ENCODE measurements at regions not wholly inside any gene's neighbourhood (a gene's known extent, or its start where the extent isn't known, plus 50 kb on each side); places are given as distances from the start of the nearest gene placed in this dataset.

DNA sequence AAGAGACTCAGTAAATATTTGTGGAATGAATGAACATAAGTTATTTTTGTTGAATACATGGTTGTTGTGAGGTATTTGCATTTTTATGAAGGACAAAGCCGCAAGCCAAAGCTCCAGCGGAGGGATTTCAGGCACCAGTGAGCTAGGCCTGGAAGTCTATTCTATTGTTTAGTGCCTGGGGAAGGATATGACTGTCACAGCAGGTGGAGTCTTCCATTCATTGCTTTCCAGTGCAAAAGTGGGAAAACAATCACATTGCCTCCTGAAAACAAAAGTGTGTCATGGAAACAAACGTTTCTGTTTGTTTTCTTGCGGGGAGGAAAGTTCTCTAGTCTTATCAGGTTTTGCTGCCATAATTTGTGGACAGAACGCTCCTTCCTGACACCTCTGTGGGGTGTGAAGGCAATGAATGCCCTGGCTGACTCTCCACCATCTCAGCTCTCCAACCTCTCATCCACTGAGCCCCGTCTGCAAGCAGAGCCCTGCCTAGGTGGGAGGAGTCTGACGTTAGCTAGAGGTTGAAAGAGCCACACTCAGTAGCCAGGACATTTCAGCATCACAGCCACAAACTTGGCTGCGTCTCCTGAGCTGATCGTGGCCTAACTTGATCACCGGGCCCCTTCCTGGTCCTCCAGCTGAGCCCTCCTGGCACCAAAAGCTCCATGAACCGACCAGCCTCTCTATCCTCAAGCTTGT is 739.1 kb downstream of the MATN1 start (continued):
- TF ChIP-seq, protein P1, sequence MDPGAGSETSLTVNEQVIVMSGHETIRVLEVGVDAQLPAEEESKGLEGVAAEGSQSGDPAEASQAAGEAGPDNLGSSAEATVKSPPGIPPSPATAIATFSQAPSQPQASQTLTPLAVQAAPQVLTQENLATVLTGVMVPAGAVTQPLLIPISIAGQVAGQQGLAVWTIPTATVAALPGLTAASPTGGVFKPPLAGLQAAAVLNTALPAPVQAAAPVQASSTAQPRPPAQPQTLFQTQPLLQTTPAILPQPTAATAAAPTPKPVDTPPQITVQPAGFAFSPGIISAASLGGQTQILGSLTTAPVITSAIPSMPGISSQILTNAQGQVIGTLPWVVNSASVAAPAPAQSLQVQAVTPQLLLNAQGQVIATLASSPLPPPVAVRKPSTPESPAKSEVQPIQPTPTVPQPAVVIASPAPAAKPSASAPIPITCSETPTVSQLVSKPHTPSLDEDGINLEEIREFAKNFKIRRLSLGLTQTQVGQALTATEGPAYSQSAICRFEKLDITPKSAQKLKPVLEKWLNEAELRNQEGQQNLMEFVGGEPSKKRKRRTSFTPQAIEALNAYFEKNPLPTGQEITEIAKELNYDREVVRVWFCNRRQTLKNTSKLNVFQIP (CRISPR knock-in tag; IDR thresholded peaks at IDR 0.05; ENCODE audit: borderline replicate concordance, low read depth), result no peak
- TF ChIP-seq ZNF8 (CRISPR knock-in tag; IDR thresholded peaks at IDR 0.05) (no peak), BACH2 (CRISPR knock-in tag; IDR thresholded peaks at IDR 0.05; ENCODE audit: borderline replicate concordance) (no peak), ZC3H10 (CRISPR knock-in tag; IDR thresholded peaks at IDR 0.05) (no peak)

DNA sequence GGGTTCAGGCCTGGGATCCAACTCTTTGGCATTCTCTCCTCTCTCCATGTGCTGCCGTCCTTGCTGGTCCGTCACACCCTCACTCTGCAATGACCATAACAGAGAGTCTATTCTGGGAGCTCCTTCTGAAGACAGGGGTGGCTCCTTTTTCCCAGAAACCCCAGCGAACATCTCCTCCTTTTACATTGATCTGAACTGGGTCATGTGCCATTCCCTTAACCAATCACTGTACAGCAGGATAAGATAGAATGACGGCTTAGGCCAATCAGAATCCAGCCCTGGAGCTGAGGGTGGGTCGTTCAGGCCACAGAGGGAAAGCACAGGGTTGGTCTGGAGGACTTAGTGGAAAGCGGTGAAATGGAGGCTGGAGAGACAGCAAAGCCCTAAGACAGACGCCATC is 740.1 kb downstream of the MATN1 start:
- ATAC-seq, result no peak
- TF ChIP-seq OSR1 (CRISPR knock-in tag; IDR thresholded peaks at IDR 0.05) (no peak), CSDC2 (CRISPR knock-in tag; IDR thresholded peaks at IDR 0.05) (no peak)

DNA sequence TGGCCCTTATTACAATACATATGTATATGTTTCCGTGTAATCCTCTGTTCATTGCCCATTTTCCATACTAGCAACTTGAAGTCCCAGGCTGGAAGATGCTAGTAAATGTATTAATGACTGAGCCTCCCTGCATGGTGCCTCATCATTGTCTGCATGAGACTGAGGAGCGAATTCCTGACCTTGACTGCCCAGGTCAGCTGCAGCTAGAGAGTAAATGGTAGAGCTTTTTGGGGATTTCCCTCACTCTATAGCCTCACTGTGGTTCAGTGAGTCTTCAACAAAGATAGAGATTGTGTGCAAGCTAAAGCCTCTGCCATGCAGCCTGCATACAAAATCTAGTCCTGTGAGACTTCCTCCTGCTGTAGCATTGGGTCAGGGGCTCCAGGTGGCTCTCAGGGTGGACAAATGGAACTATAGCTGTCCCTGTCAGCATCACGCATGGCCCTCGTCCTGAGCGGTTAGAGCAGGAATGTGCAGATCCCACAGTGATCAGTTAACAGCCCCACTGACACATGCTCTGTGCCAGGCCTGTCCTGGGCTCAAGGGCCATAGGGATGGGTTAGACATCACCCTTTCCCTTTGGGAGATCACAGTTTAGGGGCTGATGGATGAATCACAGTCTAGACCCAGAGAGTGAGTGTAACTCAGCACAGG is 741.7 kb downstream of the MATN1 start:
- ATAC-seq, result no peak
- TF ChIP-seq, protein P2, sequence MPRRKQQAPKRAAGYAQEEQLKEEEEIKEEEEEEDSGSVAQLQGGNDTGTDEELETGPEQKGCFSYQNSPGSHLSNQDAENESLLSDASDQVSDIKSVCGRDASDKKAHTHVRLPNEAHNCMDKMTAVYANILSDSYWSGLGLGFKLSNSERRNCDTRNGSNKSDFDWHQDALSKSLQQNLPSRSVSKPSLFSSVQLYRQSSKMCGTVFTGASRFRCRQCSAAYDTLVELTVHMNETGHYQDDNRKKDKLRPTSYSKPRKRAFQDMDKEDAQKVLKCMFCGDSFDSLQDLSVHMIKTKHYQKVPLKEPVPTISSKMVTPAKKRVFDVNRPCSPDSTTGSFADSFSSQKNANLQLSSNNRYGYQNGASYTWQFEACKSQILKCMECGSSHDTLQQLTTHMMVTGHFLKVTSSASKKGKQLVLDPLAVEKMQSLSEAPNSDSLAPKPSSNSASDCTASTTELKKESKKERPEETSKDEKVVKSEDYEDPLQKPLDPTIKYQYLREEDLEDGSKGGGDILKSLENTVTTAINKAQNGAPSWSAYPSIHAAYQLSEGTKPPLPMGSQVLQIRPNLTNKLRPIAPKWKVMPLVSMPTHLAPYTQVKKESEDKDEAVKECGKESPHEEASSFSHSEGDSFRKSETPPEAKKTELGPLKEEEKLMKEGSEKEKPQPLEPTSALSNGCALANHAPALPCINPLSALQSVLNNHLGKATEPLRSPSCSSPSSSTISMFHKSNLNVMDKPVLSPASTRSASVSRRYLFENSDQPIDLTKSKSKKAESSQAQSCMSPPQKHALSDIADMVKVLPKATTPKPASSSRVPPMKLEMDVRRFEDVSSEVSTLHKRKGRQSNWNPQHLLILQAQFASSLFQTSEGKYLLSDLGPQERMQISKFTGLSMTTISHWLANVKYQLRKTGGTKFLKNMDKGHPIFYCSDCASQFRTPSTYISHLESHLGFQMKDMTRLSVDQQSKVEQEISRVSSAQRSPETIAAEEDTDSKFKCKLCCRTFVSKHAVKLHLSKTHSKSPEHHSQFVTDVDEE (CRISPR knock-in tag; IDR thresholded peaks at IDR 0.05), result no peak
- TF ChIP-seq GLIS3 (CRISPR knock-in tag; IDR thresholded peaks at IDR 0.05) (no peak), ZNF70 (CRISPR knock-in tag; IDR thresholded peaks at IDR 0.05) (no peak), SNAI2 (CRISPR knock-in tag; IDR thresholded peaks at IDR 0.05) (no peak), OSR1 (CRISPR knock-in tag; IDR thresholded peaks at IDR 0.05) (no peak), ISL1 (CRISPR knock-in tag; IDR thresholded peaks at IDR 0.05) (no peak), PPARA (CRISPR knock-in tag; IDR thresholded peaks at IDR 0.05; ENCODE audit: borderline replicate concordance) (no peak), TCF4 (CRISPR knock-in tag; IDR thresholded peaks at IDR 0.05; ENCODE audit: borderline replicate concordance) (no peak), ARNTL (CRISPR knock-in tag; IDR thresholded peaks at IDR 0.05; ENCODE audit: borderline replicate concordance, low read depth) (no peak), TOX (CRISPR knock-in tag; IDR thresholded peaks at IDR 0.05; ENCODE audit: borderline replicate concordance) (no peak), ZNF8 (CRISPR knock-in tag; IDR thresholded peaks at IDR 0.05) (no peak)
- TF ChIP-seq, protein P3, sequence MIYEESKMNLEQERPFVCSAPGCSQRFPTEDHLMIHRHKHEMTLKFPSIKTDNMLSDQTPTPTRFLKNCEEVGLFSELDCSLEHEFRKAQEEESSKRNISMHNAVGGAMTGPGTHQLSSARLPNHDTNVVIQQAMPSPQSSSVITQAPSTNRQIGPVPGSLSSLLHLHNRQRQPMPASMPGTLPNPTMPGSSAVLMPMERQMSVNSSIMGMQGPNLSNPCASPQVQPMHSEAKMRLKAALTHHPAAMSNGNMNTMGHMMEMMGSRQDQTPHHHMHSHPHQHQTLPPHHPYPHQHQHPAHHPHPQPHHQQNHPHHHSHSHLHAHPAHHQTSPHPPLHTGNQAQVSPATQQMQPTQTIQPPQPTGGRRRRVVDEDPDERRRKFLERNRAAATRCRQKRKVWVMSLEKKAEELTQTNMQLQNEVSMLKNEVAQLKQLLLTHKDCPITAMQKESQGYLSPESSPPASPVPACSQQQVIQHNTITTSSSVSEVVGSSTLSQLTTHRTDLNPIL (CRISPR knock-in tag; IDR thresholded peaks at IDR 0.05; ENCODE audit: low read depth), result no peak

DNA sequence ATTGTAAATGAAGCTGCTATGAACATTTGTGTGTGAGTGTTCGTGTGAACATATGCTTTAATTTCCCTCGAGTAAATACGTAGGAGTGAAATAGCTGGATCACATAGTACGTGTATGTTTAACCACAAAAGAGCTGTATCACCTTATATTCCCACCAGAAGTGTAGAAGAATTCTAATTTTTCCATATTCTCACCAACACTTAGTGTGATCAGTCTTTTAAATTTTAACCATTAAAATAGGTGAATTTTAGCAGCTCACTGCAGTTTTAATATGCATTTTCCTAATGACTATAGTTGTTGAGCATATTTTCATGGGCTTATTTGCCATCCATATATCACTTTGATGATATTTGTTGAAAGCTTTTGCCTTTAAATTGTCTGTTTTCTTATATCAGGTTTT is 741.2 kb downstream of the PTPRU start:
- ATAC-seq, result no peak
- no peak for TF ChIP-seq TOX (CRISPR knock-in tag; IDR thresholded peaks at IDR 0.05; ENCODE audit: borderline replicate concordance)
- no peak for TF ChIP-seq ZFP30 (CRISPR knock-in tag; IDR thresholded peaks at IDR 0.05)
- TF ChIP-seq CSDC2 (CRISPR knock-in tag; IDR thresholded peaks at IDR 0.05), result no peak
- no peak for TF ChIP-seq ZNF70 (CRISPR knock-in tag; IDR thresholded peaks at IDR 0.05)
- TF ChIP-seq, protein P2 (CRISPR knock-in tag; IDR thresholded peaks at IDR 0.05), result no peak
- no peak for TF ChIP-seq ZNF8 (CRISPR knock-in tag; IDR thresholded peaks at IDR 0.05)
- TF ChIP-seq BACH2 (CRISPR knock-in tag; IDR thresholded peaks at IDR 0.05; ENCODE audit: borderline replicate concordance), result no peak
- TF ChIP-seq ZC3H10 (CRISPR knock-in tag; IDR thresholded peaks at IDR 0.05), result no peak
- TF ChIP-seq ZNF565 (CRISPR knock-in tag; conservative IDR thresholded peaks at IDR 0.05; ENCODE audit: low read depth), result no peak
- TF ChIP-seq ZFP3 (CRISPR knock-in tag; IDR thresholded peaks at IDR 0.05), result no peak
- TF ChIP-seq SNAI2 (CRISPR knock-in tag; IDR thresholded peaks at IDR 0.05), result no peak
- no peak for TF ChIP-seq OSR1 (CRISPR knock-in tag; IDR thresholded peaks at IDR 0.05)
- TF ChIP-seq, protein P3 (CRISPR knock-in tag; IDR thresholded peaks at IDR 0.05; ENCODE audit: low read depth), result no peak
- TF ChIP-seq PPARA (CRISPR knock-in tag; IDR thresholded peaks at IDR 0.05; ENCODE audit: borderline replicate concordance), result no peak
- no peak for TF ChIP-seq RARB (CRISPR knock-in tag; IDR thresholded peaks at IDR 0.05)
- TF ChIP-seq ARNTL (CRISPR knock-in tag; IDR thresholded peaks at IDR 0.05; ENCODE audit: borderline replicate concordance, low read depth), result no peak
- TF ChIP-seq, protein P1 (CRISPR knock-in tag; IDR thresholded peaks at IDR 0.05; ENCODE audit: borderline replicate concordance, low read depth), result no peak
